Endodermal cell (in vitro differentiated cells): ENCODE measurements at regions not wholly inside any gene's neighbourhood (a gene's known extent, or its start where the extent isn't known, plus 50 kb on each side); places are given as distances from the start of the nearest gene placed in this dataset.
"Not testable (repeated sequence)": the region's sequence is repeated elsewhere in the genome, so short reads cannot be mapped to it uniquely, and the experiment has no call there.

Experiments
- DNase-seq: peaks from one replicate; pipeline ENCODE4 v3.0.0-alpha.2; 2017
- H3K27ac ChIP-seq: 2 replicates; pipeline ENCODE4 v1.5.1; 2013; ENCODE audit warnings: mild to moderate bottlenecking, low read depth, low read length, moderate library complexity
- H3K27me3 ChIP-seq: 2 replicates; pipeline ENCODE4 v1.6.1; 2013; ENCODE audit warnings: mild to moderate bottlenecking, low read length, moderate library complexity; ENCODE audit not compliant: insufficient read depth, control insufficient read depth, poor library complexity, severe bottlenecking
- H3K36me3 ChIP-seq: 2 replicates; pipeline ENCODE4 v1.7.0; 2013; ENCODE audit warnings: mild to moderate bottlenecking, low read length, moderate library complexity; ENCODE audit not compliant: control insufficient read depth, insufficient read depth
- H3K4me1 ChIP-seq: one replicate; pipeline ENCODE4 v1.7.0; 2013; ENCODE audit warnings: low read length; ENCODE audit not compliant: control insufficient read depth, insufficient read depth
- H3K4me3 ChIP-seq: 2 replicates; pipeline ENCODE4 v1.5.1; 2013; ENCODE audit warnings: mild to moderate bottlenecking, low read length, moderate library complexity
- H3K9ac ChIP-seq: 2 replicates; pipeline ENCODE4 v1.6.1; 2013; ENCODE audit warnings: mild to moderate bottlenecking, low read length, moderate library complexity; ENCODE audit not compliant: poor library complexity, severe bottlenecking; ENCODE audit errors: extremely low read depth
- H3K9me3 ChIP-seq: 2 replicates; pipeline ENCODE4 v1.6.1; 2013; ENCODE audit warnings: mild to moderate bottlenecking, low read length, moderate library complexity; ENCODE audit not compliant: control insufficient read depth
- H3K27ac Mint-ChIP-seq: 2 replicates; pipeline ENCODE4 v1.8.0; 2020; ENCODE audit warnings: mixed read lengths
- H3K27me3 Mint-ChIP-seq: 2 replicates; pipeline ENCODE4 v1.8.0; 2021; ENCODE audit warnings: mild to moderate bottlenecking, mixed read lengths; ENCODE audit not compliant: insufficient read depth
- H3K36me3 Mint-ChIP-seq: 2 replicates; pipeline ENCODE4 v1.8.0; 2020; ENCODE audit warnings: low read depth, mixed read lengths
- H3K4me1 Mint-ChIP-seq: 2 replicates; pipeline ENCODE4 v1.8.0; 2020; ENCODE audit warnings: mixed read lengths
- H3K4me3 Mint-ChIP-seq: 2 replicates; pipeline ENCODE4 v1.8.0; 2020; ENCODE audit warnings: mild to moderate bottlenecking, moderate library complexity, mixed read lengths
- H3K9me3 Mint-ChIP-seq: 2 replicates; pipeline ENCODE4 v1.8.0; 2020; ENCODE audit warnings: mild to moderate bottlenecking, mixed read lengths
- CTCF ChIP-seq: fragments of 200-600 bp; sonication (generic); conservative IDR thresholded peaks from 2 replicates; pipeline ENCODE4 v1.5.0; 2021; ENCODE audit warnings: antibody characterized with exemption, mild to moderate bottlenecking
- WGBS, 2 experiments: methylation state at CpG; one replicate each; pipeline versions ENCODE4 v1.1.5 to v1.1.7; 2013; ENCODE audit warnings: missing lambda C conversion rate in 2 of 2, mixed read lengths in 1 of 2; ENCODE audit not compliant: insufficient coverage in 1 of 2, insufficient read length in 1 of 2; 5-methylcytosine and 5-hydroxymethylcytosine counted together

GRCh38 chr14:43548368-43548767, 958.7 kb downstream of the FSCB start:
- H3K4me3 ChIP-seq: no peak overlapping the region
- Mint-ChIP-seq H3K4me3 (no peak overlapping the region), H3K4me1 (no peaks in the 10 kb centered on the region), H3K36me3 (no peaks in the 10 kb centered on the region), H3K27me3 (no peaks in the 10 kb centered on the region), H3K27ac (no peak overlapping the region), H3K9me3 (no peaks in the 10 kb centered on the region)
- no peak for TF ChIP-seq CTCF
- no peak overlapping the region for H3K27ac ChIP-seq
- WGBS, 2 experiments: 91% methylated on average over 1 of the region's 1 CpG; no CpG with 5 or more reads in 1 of the 2 experiments
- no peaks in the 10 kb centered on the region for H3K27me3 ChIP-seq
- DNase-seq: no peak
- no peak overlapping the region for H3K9ac ChIP-seq
- no peaks in the 10 kb centered on the region for H3K4me1 ChIP-seq
- H3K36me3 ChIP-seq: no peaks in the 10 kb centered on the region
- no peaks in the 10 kb centered on the region for H3K9me3 ChIP-seq

DNA sequence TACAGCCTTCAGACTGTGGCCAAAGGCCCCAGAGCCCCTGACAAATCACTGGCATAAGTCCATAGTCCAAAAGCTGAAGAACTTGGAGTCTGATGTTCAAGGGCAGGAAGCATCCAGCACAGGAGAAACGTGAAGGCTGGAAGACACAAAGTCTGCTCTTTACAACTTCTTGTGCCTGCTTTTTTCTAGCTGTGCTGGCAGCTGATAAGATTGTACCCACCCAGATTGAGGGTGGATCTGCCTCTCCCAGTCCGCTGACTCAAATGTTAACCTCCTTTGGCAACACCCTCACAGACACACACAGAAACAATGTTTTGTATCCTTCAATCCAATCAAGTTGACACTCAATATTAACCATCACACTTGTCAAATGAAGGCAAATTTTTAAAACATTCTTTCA, 959.5 kb downstream of the FSCB start:
- not testable (repeated sequence) for H3K27ac Mint-ChIP-seq, H3K9me3 ChIP-seq, H3K4me3 Mint-ChIP-seq, H3K9ac ChIP-seq, H3K27me3 Mint-ChIP-seq, H3K36me3 ChIP-seq, H3K4me1 ChIP-seq, H3K9me3 Mint-ChIP-seq, DNase-seq, H3K27ac ChIP-seq, H3K4me1 Mint-ChIP-seq, H3K36me3 Mint-ChIP-seq, H3K4me3 ChIP-seq, H3K27me3 ChIP-seq
- 85 to 100% methylated on average over 1 to 2 of the region's 2 CpGs for WGBS, 2 experiments

- no peak for TF ChIP-seq CTCF
- Histone ChIP-seq H3K9me3 (no peaks in the 10 kb centered on the region), H3K27ac (no peak overlapping the region), H3K27me3 (no peaks in the 10 kb centered on the region), H3K4me3 (no peak overlapping the region), H3K36me3 (no peaks in the 10 kb centered on the region), H3K4me1 (no peaks in the 10 kb centered on the region), H3K9ac (no peak overlapping the region)
- H3K27ac Mint-ChIP-seq: no peak overlapping the region
- DNase-seq: no peak
- 95 to 96% methylated on average over 9 to 11 of the region's 11 CpGs for WGBS, 2 experiments
- no peaks in the 10 kb centered on the region for H3K27me3 Mint-ChIP-seq
- H3K4me1 Mint-ChIP-seq: peaks cover 4% of the 10 kb centered on the region
- H3K4me3 Mint-ChIP-seq: no peak overlapping the region
- H3K9me3 Mint-ChIP-seq: no peaks in the 10 kb centered on the region
- H3K36me3 Mint-ChIP-seq: no peaks in the 10 kb centered on the region
These were observed 965.7 kb downstream of the FSCB start for GRCh38 chr14:43541356-43541755.

DNA sequence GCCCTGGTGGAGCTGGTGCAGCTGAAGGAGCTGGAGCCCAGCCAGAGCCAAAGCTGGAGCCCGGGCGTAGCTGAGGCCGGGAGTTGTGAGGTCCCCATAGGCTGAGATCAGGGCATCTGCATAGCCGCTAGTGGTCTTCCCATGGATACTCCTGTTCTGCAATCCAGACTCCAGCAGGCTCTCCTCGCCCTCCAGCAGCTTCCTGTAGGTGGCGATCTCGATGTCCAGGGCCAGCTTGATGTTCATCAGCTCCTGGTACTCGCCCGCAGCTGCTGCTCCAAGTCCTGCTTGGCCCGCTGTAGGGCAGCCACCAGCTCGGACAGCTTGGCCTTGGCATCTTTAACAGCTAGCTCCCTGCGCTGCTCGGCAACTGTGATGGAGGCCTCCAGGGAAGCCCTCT, 966.1 kb downstream of the FSCB start:
- no peaks in the 10 kb centered on the region for H3K36me3 Mint-ChIP-seq
- peaks cover 4% of the 10 kb centered on the region for H3K4me1 Mint-ChIP-seq
- no peaks in the 10 kb centered on the region for H3K9me3 Mint-ChIP-seq
- Histone ChIP-seq H3K27me3 (no peaks in the 10 kb centered on the region), H3K9ac (no peak overlapping the region), H3K9me3 (no peaks in the 10 kb centered on the region), H3K27ac (no peak overlapping the region), H3K4me3 (no peak overlapping the region), H3K36me3 (no peaks in the 10 kb centered on the region), H3K4me1 (no peaks in the 10 kb centered on the region)
- 87 to 91% methylated on average over 12 to 13 of the region's 13 CpGs for WGBS, 2 experiments
- H3K27me3 Mint-ChIP-seq: no peaks in the 10 kb centered on the region
- H3K27ac Mint-ChIP-seq: no peak overlapping the region
- no peak overlapping the region for H3K4me3 Mint-ChIP-seq
- peak; percentile 80 for TF ChIP-seq CTCF
- peak; percentile 91 for DNase-seq
